ENCODE measurements at regions not wholly inside any gene's neighbourhood (a gene's known extent, or its start where the extent isn't known, plus 50 kb on each side); places are given as distances from the start of the nearest gene placed in this dataset.

DNA sequence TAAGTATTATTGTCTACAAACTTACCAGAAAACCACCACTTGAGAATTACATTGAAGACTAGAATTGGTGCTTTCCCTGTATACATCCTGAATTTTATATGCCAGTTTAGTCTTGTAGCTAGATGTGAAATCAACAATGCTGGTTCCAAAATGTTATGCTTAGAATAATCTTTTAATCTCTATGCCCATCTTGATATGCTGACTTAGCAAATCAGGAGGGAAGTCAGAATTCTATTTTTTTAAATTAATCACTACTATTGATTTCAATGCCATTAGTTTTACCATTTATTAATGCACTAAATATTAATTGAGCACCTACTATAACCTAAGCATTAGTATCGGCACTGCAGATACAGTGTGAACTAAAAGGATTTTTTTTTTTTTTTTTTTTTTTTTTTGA is 641.6 kb upstream of the ADGRL4 start:
- TF ChIP-seq ZNF274 (IDR thresholded peaks at IDR 0.05; ENCODE audit: borderline replicate concordance, extremely low read depth, low read length) (no peak), YY1 (IDR thresholded peaks at IDR 0.05; ENCODE audit: low read depth, low read length) (no peak)
- TF ChIP-seq, protein P1, sequence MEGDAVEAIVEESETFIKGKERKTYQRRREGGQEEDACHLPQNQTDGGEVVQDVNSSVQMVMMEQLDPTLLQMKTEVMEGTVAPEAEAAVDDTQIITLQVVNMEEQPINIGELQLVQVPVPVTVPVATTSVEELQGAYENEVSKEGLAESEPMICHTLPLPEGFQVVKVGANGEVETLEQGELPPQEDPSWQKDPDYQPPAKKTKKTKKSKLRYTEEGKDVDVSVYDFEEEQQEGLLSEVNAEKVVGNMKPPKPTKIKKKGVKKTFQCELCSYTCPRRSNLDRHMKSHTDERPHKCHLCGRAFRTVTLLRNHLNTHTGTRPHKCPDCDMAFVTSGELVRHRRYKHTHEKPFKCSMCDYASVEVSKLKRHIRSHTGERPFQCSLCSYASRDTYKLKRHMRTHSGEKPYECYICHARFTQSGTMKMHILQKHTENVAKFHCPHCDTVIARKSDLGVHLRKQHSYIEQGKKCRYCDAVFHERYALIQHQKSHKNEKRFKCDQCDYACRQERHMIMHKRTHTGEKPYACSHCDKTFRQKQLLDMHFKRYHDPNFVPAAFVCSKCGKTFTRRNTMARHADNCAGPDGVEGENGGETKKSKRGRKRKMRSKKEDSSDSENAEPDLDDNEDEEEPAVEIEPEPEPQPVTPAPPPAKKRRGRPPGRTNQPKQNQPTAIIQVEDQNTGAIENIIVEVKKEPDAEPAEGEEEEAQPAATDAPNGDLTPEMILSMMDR (IDR thresholded peaks at IDR 0.05; ENCODE audit: control extremely low read depth in 1 of 3, insufficient read depth in 1 of 3, low read depth in 1 of 3, low read length in 3 of 3), result no peak

Measured in H1 (cell line).